Stomach (tissue), 4 donors: ENCODE measurements at regions not wholly inside any gene's neighbourhood (a gene's known extent, or its start where the extent isn't known, plus 50 kb on each side); places are given as distances from the start of the nearest gene placed in this dataset.

Source experiments
- CTCF ChIP-seq, 7 experiments: fragments of 450-650 bp in 4 of 7; fragments of 200-600 bp in 3 of 7; sonication (generic) in 3 of 7; IDR thresholded peaks; one replicate each; pipeline ENCODE4 v1.5.1; 2016 to 2019; ENCODE audit warnings: antibody characterized with exemption in 7 of 7, control low read depth in 2 of 7, mild to moderate bottlenecking in 1 of 7
- EP300 ChIP-seq: sonication (generic); formaldehyde crosslinking; IDR thresholded peaks from one replicate; pipeline ENCODE4 v1.6.1; 2017; ENCODE audit warnings: antibody characterized with exemption
- POLR2A ChIP-seq, 4 donors: fragments of 450-650 bp; IDR thresholded peaks; one replicate each; pipeline ENCODE4 v1.6.1; 2016; ENCODE audit warnings: antibody characterized with exemption in 4 of 4, control low read depth in 2 of 4, mild to moderate bottlenecking in 1 of 4, moderate library complexity in 1 of 4

GRCh38 chr15:38050529-38051448 lies 116.3 kb downstream of the TMCO5A start:
- TF ChIP-seq POLR2A (IDR thresholded peaks at IDR 0.05) (no peak), CTCF (IDR thresholded peaks at IDR 0.05) (no peak), EP300 (no peak)
